ENCODE measurements at regions not wholly inside any gene's neighbourhood (a gene's known extent, or its start where the extent isn't known, plus 50 kb on each side); places are given as distances from the start of the nearest gene placed in this dataset.

GRCh38 chr19:31530781-31531180, 181.5 kb upstream of the TSHZ3 start:
- no peak for DNase-seq (ENCODE audit: low read depth)
- TF ChIP-seq CTCF (IDR thresholded peaks at IDR 0.05; ENCODE audit: control insufficient read depth, insufficient read depth, low read depth, low read length, missing control alignments), result no peak
- H3K4me3 ChIP-seq (ENCODE audit: control insufficient read depth, low read depth, low read length), result no peak overlapping the region

- DNase-seq (ENCODE audit: low read depth), result no peak
- TF ChIP-seq CTCF (IDR thresholded peaks at IDR 0.05; ENCODE audit: control insufficient read depth, insufficient read depth, low read depth, low read length, missing control alignments), result no peak
- H3K4me3 ChIP-seq (ENCODE audit: control insufficient read depth, low read depth, low read length), result no peak overlapping the region
Measured at GRCh38 chr19:31531326-31531725, 182.1 kb upstream of the TSHZ3 start.

GRCh38 chr19:31532034-31532433, 182.8 kb upstream of the TSHZ3 start:
- no peak overlapping the region for H3K4me3 ChIP-seq (ENCODE audit: control insufficient read depth, low read depth, low read length)
- no peak for TF ChIP-seq CTCF (IDR thresholded peaks at IDR 0.05; ENCODE audit: control insufficient read depth, insufficient read depth, low read depth, low read length, missing control alignments)
- no peak for DNase-seq (ENCODE audit: low read depth)

- H3K4me3 ChIP-seq (ENCODE audit: control insufficient read depth, low read depth, low read length), result no peak overlapping the region
- DNase-seq (ENCODE audit: low read depth), result no peak
- TF ChIP-seq CTCF (IDR thresholded peaks at IDR 0.05; ENCODE audit: control insufficient read depth, insufficient read depth, low read depth, low read length, missing control alignments), result no peak
Measured at GRCh38 chr19:31533114-31533513, 183.9 kb upstream of the TSHZ3 start.

- H3K4me3 ChIP-seq (ENCODE audit: control insufficient read depth, low read depth, low read length), result no peak overlapping the region
- no peak for DNase-seq (ENCODE audit: low read depth)
- no peak for TF ChIP-seq CTCF (IDR thresholded peaks at IDR 0.05; ENCODE audit: control insufficient read depth, insufficient read depth, low read depth, low read length, missing control alignments)
Measured at GRCh38 chr19:31534231-31534630, 185.0 kb upstream of the TSHZ3 start.

GRCh38 chr19:31534786-31535657, 185.8 kb upstream of the TSHZ3 start:
- no peak for TF ChIP-seq CTCF (IDR thresholded peaks at IDR 0.05; ENCODE audit: control insufficient read depth, insufficient read depth, low read depth, low read length, missing control alignments)
- no peak for DNase-seq (ENCODE audit: low read depth)
- no peak overlapping the region for H3K4me3 ChIP-seq (ENCODE audit: control insufficient read depth, low read depth, low read length)

All from AG09309 (cell line).